Chondrocyte (in vitro differentiated cells): ENCODE measurements at regions not wholly inside any gene's neighbourhood (a gene's known extent, or its start where the extent isn't known, plus 50 kb on each side); places are given as distances from the start of the nearest gene placed in this dataset.

ENCODE experiments used
- DNase-seq: peaks from one replicate; pipeline ENCODE4 v3.0.0; 2021; ENCODE audit warnings: mixed read lengths, low spot score
- H3K27ac Mint-ChIP-seq: one replicate; pipeline ENCODE4 v1.8.0; 2021; ENCODE audit warnings: mild to moderate bottlenecking, moderate library complexity, mixed read lengths; ENCODE audit not compliant: unreplicated experiment
- H3K27me3 Mint-ChIP-seq: 2 replicates; pipeline ENCODE4 v1.8.0; 2021; ENCODE audit warnings: low read depth, mixed read lengths
- H3K36me3 Mint-ChIP-seq: 2 replicates; pipeline ENCODE4 v1.8.0; 2021; ENCODE audit warnings: low read depth, mixed read lengths
- H3K4me1 Mint-ChIP-seq: 2 replicates; pipeline ENCODE4 v1.8.0; 2021; ENCODE audit warnings: low read depth, mild to moderate bottlenecking, mixed read lengths
- H3K4me3 Mint-ChIP-seq: one replicate; pipeline ENCODE4 v1.8.0; 2021; ENCODE audit warnings: mild to moderate bottlenecking, moderate library complexity, mixed read lengths; ENCODE audit not compliant: unreplicated experiment
- H3K9me3 Mint-ChIP-seq: 2 replicates; pipeline ENCODE4 v1.8.0; 2021; ENCODE audit warnings: low read depth, mixed read lengths
- CTCF ChIP-seq: fragments of 200-600 bp; sonication (generic); IDR thresholded peaks from 2 replicates; pipeline ENCODE4 v1.5.0; 2021; ENCODE audit warnings: antibody characterized with exemption, mild to moderate bottlenecking, moderate library complexity

- no peak overlapping the region for H3K27ac Mint-ChIP-seq
- H3K4me1 Mint-ChIP-seq, result peaks cover 13% of the 10 kb centered on the region
- peaks cover 21% of the 10 kb centered on the region for H3K9me3 Mint-ChIP-seq
- no peak overlapping the region for H3K4me3 Mint-ChIP-seq
- no peak for DNase-seq
- H3K36me3 Mint-ChIP-seq, result peaks cover 6% of the 10 kb centered on the region
- peaks cover 2% of the 10 kb centered on the region for H3K27me3 Mint-ChIP-seq
- TF ChIP-seq CTCF, result no peak
Observed at GRCh38 chr14:55814064-55814463, 234.1 kb downstream of the KTN1 start.

GRCh38 chr14:55814873-55815272 lies 234.9 kb downstream of the KTN1 start:
- H3K4me1 Mint-ChIP-seq, result peaks cover 13% of the 10 kb centered on the region
- H3K27me3 Mint-ChIP-seq, result peaks cover 2% of the 10 kb centered on the region
- H3K4me3 Mint-ChIP-seq, result no peak overlapping the region
- H3K36me3 Mint-ChIP-seq, result peaks cover 6% of the 10 kb centered on the region
- H3K9me3 Mint-ChIP-seq, result peaks cover 19% of the 10 kb centered on the region
- TF ChIP-seq CTCF, result no peak
- peak overlapping the region; percentile 58 for H3K27ac Mint-ChIP-seq
- no peak for DNase-seq

DNA sequence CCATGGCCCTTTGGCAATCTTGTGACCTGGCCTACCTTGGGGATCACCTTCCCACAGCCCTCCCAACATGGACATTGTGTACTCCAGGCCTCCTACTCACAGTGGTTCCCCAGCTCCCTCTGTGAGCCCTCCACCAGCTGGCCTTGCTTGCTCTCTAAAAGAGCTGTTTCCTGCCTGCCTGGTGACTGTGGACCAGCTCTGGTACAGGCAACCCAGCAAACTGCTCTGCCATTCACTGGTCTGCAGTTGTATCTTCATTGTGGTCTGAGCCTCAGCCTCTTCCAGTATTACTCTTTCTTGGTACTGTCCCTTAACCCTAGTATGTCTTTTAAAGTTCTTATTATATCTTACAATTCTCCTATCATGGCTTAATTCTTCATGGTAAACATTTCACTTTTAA lies 236.2 kb downstream of the KTN1 start:
- TF ChIP-seq CTCF, result no peak
- DNase-seq, result no peak
- Mint-ChIP-seq H3K9me3 (peaks cover 11% of the 10 kb centered on the region), H3K4me3 (no peak overlapping the region), H3K27me3 (no peaks in the 10 kb centered on the region), H3K36me3 (peaks cover under 1% of the 10 kb centered on the region), H3K27ac (no peak overlapping the region), H3K4me1 (peaks cover 13% of the 10 kb centered on the region)

- Mint-ChIP-seq H3K36me3 (peaks cover 3% of the 10 kb centered on the region), H3K4me3 (no peak overlapping the region), H3K27me3 (peaks cover 5% of the 10 kb centered on the region), H3K4me1 (peaks cover 6% of the 10 kb centered on the region), H3K27ac (no peak overlapping the region), H3K9me3 (peaks cover 26% of the 10 kb centered on the region)
- TF ChIP-seq CTCF, result no peak
- DNase-seq, result no peak
Observed at GRCh38 chr14:55819610-55820304, 239.8 kb downstream of the KTN1 start.

DNA sequence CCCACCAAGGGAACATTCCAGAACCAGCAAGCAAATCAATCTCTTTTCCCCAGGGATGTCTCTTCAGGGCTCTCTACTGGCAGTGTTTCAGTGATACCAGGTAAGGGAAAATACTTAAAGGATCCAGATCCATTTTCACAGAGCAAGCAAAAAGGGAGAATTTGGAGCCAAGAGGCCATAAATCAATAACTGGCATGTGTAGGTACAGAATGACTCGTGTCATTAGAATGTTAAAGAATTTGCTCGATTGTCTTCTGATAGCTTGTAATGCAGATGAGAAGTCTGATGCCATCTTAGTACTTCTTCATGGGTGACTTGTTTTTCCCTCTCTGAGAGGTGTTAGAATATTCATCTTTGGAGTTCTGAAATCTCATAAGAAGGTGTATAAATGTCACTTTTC lies 242.9 kb downstream of the KTN1 start:
- Mint-ChIP-seq H3K27ac (no peak overlapping the region), H3K36me3 (peaks cover 3% of the 10 kb centered on the region), H3K9me3 (peaks cover 17% of the 10 kb centered on the region), H3K4me3 (no peak overlapping the region), H3K4me1 (peaks cover 4% of the 10 kb centered on the region), H3K27me3 (peaks cover 5% of the 10 kb centered on the region)
- DNase-seq, result no peak
- TF ChIP-seq CTCF, result no peak
